HG02610 (cell line): ENCODE measurements at regions not wholly inside any gene's neighbourhood (a gene's known extent, or its start where the extent isn't known, plus 50 kb on each side); places are given as distances from the start of the nearest gene placed in this dataset.
A peak's percentile ranks its signal among the peaks of the same experiment; 100 is the strongest.

ENCODE experiments used
- ATAC-seq: cut with Tn5 transposase; IDR thresholded peaks from one replicate; pipeline ENCODE4 v1.9.1; 2021; ENCODE audit warnings: mild to moderate bottlenecking, moderate library complexity; ENCODE audit not compliant: unreplicated experiment

GRCh38 chr3:154775821-154776548 is 304.1 kb upstream of the MME start:
- no peak for ATAC-seq

GRCh38 chr3:154766765-154767503 is 313.2 kb upstream of the MME start:
- no peak for ATAC-seq

- ATAC-seq = no peak
Measured at GRCh38 chr3:154764856-154765640, 315.1 kb upstream of the MME start.

GRCh38 chr3:154762486-154762885 is 317.6 kb upstream of the MME start:
- ATAC-seq = no peak

- ATAC-seq = no peak
Measured at GRCh38 chr3:154759966-154760365, 320.2 kb upstream of the MME start.

GRCh38 chr3:154758109-154758868 is 321.8 kb upstream of the MME start:
- no peak for ATAC-seq

GRCh38 chr3:154753101-154753500 is 323.1 kb upstream of the GPR149 start:
- ATAC-seq = no peak

GRCh38 chr3:154749514-154749913 is 319.5 kb upstream of the GPR149 start:
- no peak for ATAC-seq

- no peak for ATAC-seq
Measured at GRCh38 chr3:154745929-154746328, 315.9 kb upstream of the GPR149 start.

GRCh38 chr3:154745122-154745521 is 315.1 kb upstream of the GPR149 start:
- no peak for ATAC-seq

GRCh38 chr3:154743418-154743817 is 313.4 kb upstream of the GPR149 start:
- ATAC-seq = no peak

- ATAC-seq = no peak
Measured at GRCh38 chr3:154734468-154734867, 304.5 kb upstream of the GPR149 start.

GRCh38 chr3:154730186-154730585 is 300.2 kb upstream of the GPR149 start:
- ATAC-seq = no peak

GRCh38 chr3:154729741-154730140 is 299.8 kb upstream of the GPR149 start:
- no peak for ATAC-seq

- ATAC-seq = no peak
Measured at GRCh38 chr3:154728285-154728684, 298.3 kb upstream of the GPR149 start.

- no peak for ATAC-seq
Measured at GRCh38 chr3:154720921-154721320, 290.9 kb upstream of the GPR149 start.

- no peak for ATAC-seq
Measured at GRCh38 chr3:154718053-154718452, 288.1 kb upstream of the GPR149 start.

GRCh38 chr3:154716170-154716569 is 286.2 kb upstream of the GPR149 start:
- no peak for ATAC-seq

GRCh38 chr3:154708554-154708953 is 278.6 kb upstream of the GPR149 start:
- ATAC-seq = no peak

- ATAC-seq = no peak
Measured at GRCh38 chr3:154701055-154701454, 271.1 kb upstream of the GPR149 start.

GRCh38 chr3:154690413-154690812 is 260.4 kb upstream of the GPR149 start:
- ATAC-seq = peak; percentile 83
